Neuronal stem cell (in vitro differentiated cells): ENCODE measurements at regions not wholly inside any gene's neighbourhood (a gene's known extent, or its start where the extent isn't known, plus 50 kb on each side); places are given as distances from the start of the nearest gene placed in this dataset.

Source experiments
- DNase-seq: peaks from one replicate; pipeline ENCODE4 v3.0.0-alpha.2; 2013; ENCODE audit warnings: low spot score
- H2AFZ ChIP-seq: one replicate; pipeline ENCODE4 v1.6.1; 2013; ENCODE audit warnings: mild to moderate bottlenecking, low read length, inconsistent platforms
- H2AK5ac ChIP-seq: 2 replicates; pipeline ENCODE4 v1.6.1; 2013; ENCODE audit warnings: low read depth, mild to moderate bottlenecking, inconsistent platforms, low read length, moderate library complexity, mixed read lengths
- H2BK120ac ChIP-seq: 2 replicates; pipeline ENCODE4 v1.6.1; 2013; ENCODE audit warnings: low read depth, mild to moderate bottlenecking, inconsistent platforms, low read length, moderate library complexity, mixed read lengths
- H2BK12ac ChIP-seq: one replicate; pipeline ENCODE4 v1.6.1; 2013; ENCODE audit warnings: low read length, inconsistent platforms
- H2BK15ac ChIP-seq: 2 replicates; pipeline ENCODE4 v1.6.1; 2013; ENCODE audit warnings: mild to moderate bottlenecking, low read length, inconsistent platforms, mixed read lengths
- H2BK5ac ChIP-seq: one replicate; pipeline ENCODE4 v1.6.1; 2013; ENCODE audit warnings: inconsistent platforms, mild to moderate bottlenecking, low read length, moderate library complexity
- H3K14ac ChIP-seq: one replicate; pipeline ENCODE4 v1.6.1; 2013; ENCODE audit warnings: low read length, inconsistent platforms
- H3K18ac ChIP-seq: 2 replicates; pipeline ENCODE4 v1.6.1; 2013; ENCODE audit warnings: low read length, inconsistent platforms
- H3K23ac ChIP-seq: 2 replicates; pipeline ENCODE4 v1.6.1; 2013; ENCODE audit warnings: low read depth, mild to moderate bottlenecking, mixed read lengths, low read length, inconsistent platforms; ENCODE audit not compliant: poor library complexity
- H3K27ac ChIP-seq: replicated peaks from 3 replicates; pipeline ENCODE4 v1.5.1; 2013; ENCODE audit warnings: low read length, inconsistent platforms
- H3K27me3 ChIP-seq, 3 experiments: 2 replicates each; pipeline ENCODE4 v1.6.1; 2013; ENCODE audit warnings: low read length in 3 of 3, mild to moderate bottlenecking in 2 of 3, inconsistent platforms in 1 of 3, low read depth in 1 of 3, mixed read lengths in 1 of 3, moderate library complexity in 1 of 3; ENCODE audit not compliant: control insufficient read depth in 3 of 3, insufficient read depth in 3 of 3
- H3K36me3 ChIP-seq, 2 donors: replicated peaks in 1 of 2; 2 replicates each; pipeline ENCODE4 v1.6.1; 2013; ENCODE audit warnings: low read length in 2 of 2; ENCODE audit not compliant: control insufficient read depth in 2 of 2, insufficient read depth in 2 of 2
- H3K4ac ChIP-seq: 2 replicates; pipeline ENCODE4 v1.6.1; 2013; ENCODE audit warnings: inconsistent platforms, mild to moderate bottlenecking, low read length, moderate library complexity
- H3K4me1 ChIP-seq, 2 donors: 1 replicate in 1 of 2; 2 replicates in 1 of 2; pipeline ENCODE4 v1.6.1; 2013; ENCODE audit warnings: low read length in 2 of 2, low read depth in 1 of 2; ENCODE audit not compliant: control insufficient read depth in 2 of 2, insufficient read depth in 1 of 2
- H3K4me2 ChIP-seq: one replicate; pipeline ENCODE4 v1.6.1; 2013; ENCODE audit warnings: mild to moderate bottlenecking, low read length, inconsistent platforms; ENCODE audit not compliant: insufficient read depth, poor library complexity, severe bottlenecking
- H3K4me3 ChIP-seq, 2 donors: 2 replicates each; pipeline ENCODE4 v1.5.1; 2013; ENCODE audit warnings: low read length in 2 of 2, mild to moderate bottlenecking in 2 of 2, inconsistent platforms in 1 of 2, moderate library complexity in 1 of 2
- H3K79me1 ChIP-seq: one replicate; pipeline ENCODE4 v1.6.1; 2013; ENCODE audit warnings: low read depth, mild to moderate bottlenecking, inconsistent platforms, low read length, moderate library complexity
- H3K9ac ChIP-seq: one replicate; pipeline ENCODE4 v1.6.1; 2013; ENCODE audit warnings: mild to moderate bottlenecking, low read depth, low read length, inconsistent platforms; ENCODE audit not compliant: poor library complexity
- H3K9me3 ChIP-seq, 2 donors: replicated peaks in 1 of 2; 2 replicates each; pipeline versions ENCODE3 to v1.6.1; 2013; ENCODE audit warnings: low read length in 2 of 2, mild to moderate bottlenecking in 2 of 2, inconsistent platforms in 1 of 2, low read depth in 1 of 2, mixed read lengths in 1 of 2, moderate library complexity in 1 of 2; ENCODE audit not compliant: control insufficient read depth in 2 of 2, insufficient read depth in 1 of 2
- H4K8ac ChIP-seq: one replicate; pipeline ENCODE4 v1.6.1; 2013; ENCODE audit warnings: low read depth, mild to moderate bottlenecking, inconsistent platforms, low read length, moderate library complexity
- H4K91ac ChIP-seq: one replicate; pipeline ENCODE4 v1.6.1; 2013; ENCODE audit warnings: low read length, low read depth, mild to moderate bottlenecking, inconsistent platforms; ENCODE audit not compliant: poor library complexity
- WGBS, 2 donors: extraction: QIAGEN DNeasy Blood & Tissue Kit; methylation state at CpG; one replicate each; pipeline ENCODE4 v1.1.7; 2013; ENCODE audit warnings: missing lambda C conversion rate in 2 of 2, mixed read lengths in 1 of 2; ENCODE audit not compliant: insufficient read length in 2 of 2, insufficient replicate concordance in 1 of 2; ENCODE audit errors: extremely low coverage in 2 of 2; 5-methylcytosine and 5-hydroxymethylcytosine counted together

DNA sequence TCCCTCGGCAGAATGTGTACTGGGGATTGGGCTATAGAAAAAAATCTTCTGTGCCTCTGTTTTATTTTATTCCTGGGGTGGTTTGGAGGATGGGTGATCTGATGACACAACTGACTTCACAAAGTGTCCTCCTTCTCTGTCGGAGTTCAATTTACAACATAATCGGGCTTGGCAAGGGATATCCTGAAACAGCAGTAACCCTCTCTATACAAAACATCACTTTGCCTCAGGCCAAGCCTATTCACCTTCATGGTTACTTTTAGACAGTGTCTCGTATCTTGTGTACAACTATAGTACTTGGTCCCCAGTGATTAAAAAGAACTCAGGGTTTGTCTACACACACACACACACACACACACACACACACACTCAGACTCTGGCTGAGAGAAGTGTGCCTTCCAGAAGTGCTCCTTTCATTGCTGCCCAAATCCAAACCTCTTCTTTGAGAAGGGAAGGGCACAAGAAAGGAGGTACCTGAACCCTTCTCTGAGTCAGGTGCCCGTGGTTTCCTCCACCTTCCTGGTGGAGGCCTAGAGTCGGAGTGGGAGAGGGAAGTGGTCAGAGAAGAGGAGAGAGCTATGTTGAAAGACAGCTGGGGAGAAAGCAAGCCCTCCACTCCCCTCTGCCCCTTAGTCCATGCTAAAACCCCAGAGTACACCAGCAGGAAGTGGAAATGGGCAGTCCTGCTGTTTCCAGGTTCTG, 62.4 kb upstream of the POU2F1 start:
- no peak overlapping the region for H3K9ac ChIP-seq
- no peak overlapping the region for H2BK5ac ChIP-seq
- no peak overlapping the region for H3K4me3 ChIP-seq
- H3K18ac ChIP-seq = no peak overlapping the region
- peaks cover 9 to 10% of the 10 kb centered on the region in 2 donors for H3K4me1 ChIP-seq
- H2BK15ac ChIP-seq = no peak overlapping the region
- H3K14ac ChIP-seq = no peak overlapping the region
- H3K27me3 ChIP-seq = no peaks in the 10 kb centered on the region
- no peak overlapping the region for H3K23ac ChIP-seq
- H3K4ac ChIP-seq = no peak overlapping the region
- no peak overlapping the region for H2AFZ ChIP-seq
- no peak for DNase-seq
- H2BK12ac ChIP-seq = no peak overlapping the region
- no peak overlapping the region for H2AK5ac ChIP-seq
- no peak overlapping the region for H3K4me2 ChIP-seq
- peaks cover 0 to 10% of the 10 kb centered on the region in 2 donors for H3K9me3 ChIP-seq
- no peak overlapping the region for H4K91ac ChIP-seq
- H3K79me1 ChIP-seq = no peaks in the 10 kb centered on the region
- no CpG with 5 or more reads among the region's 6 CpGs for WGBS, 2 donors
- H3K36me3 ChIP-seq = no peaks in the 10 kb centered on the region
- no peak overlapping the region for H4K8ac ChIP-seq
- H2BK120ac ChIP-seq = no peak overlapping the region
- H3K27ac ChIP-seq = no peak overlapping the region

DNA sequence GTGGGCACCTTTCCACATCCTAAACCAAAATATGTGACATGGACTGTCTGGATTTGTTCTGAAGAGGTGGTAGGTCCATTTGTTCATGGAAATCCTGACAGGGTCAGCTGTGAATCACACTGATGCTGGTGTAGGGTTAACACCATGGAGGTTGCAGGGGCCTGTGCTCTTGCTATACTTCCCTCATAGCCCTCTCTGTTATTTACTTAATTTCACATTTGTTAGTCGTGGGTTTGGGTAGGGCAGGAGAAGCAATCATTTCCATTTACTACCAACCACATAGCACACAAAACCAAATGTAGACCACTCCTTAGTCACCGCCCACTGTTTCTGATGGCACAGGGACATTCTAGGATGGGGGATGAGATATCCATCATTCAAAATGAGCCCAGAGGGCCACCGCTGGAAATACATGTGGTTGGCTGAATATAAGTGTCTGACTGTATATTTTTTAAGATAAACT, 61.8 kb upstream of the POU2F1 start:
- no peak overlapping the region for H3K23ac ChIP-seq
- H2BK5ac ChIP-seq = no peak overlapping the region
- no peaks in the 10 kb centered on the region for H3K79me1 ChIP-seq
- H2BK12ac ChIP-seq = no peak overlapping the region
- H2AFZ ChIP-seq = no peak overlapping the region
- H4K91ac ChIP-seq = no peak overlapping the region
- no CpG with 5 or more reads among the region's 3 CpGs for WGBS, 2 donors
- H3K4ac ChIP-seq = no peak overlapping the region
- H3K4me2 ChIP-seq = no peak overlapping the region
- H2BK120ac ChIP-seq = no peak overlapping the region
- H2BK15ac ChIP-seq = no peak overlapping the region
- no peaks in the 10 kb centered on the region for H3K27me3 ChIP-seq
- H3K27ac ChIP-seq = no peak overlapping the region
- peaks cover 10 to 11% of the 10 kb centered on the region in 2 donors for H3K4me1 ChIP-seq
- H3K18ac ChIP-seq = no peak overlapping the region
- no peak overlapping the region for H2AK5ac ChIP-seq
- no peak overlapping the region for H4K8ac ChIP-seq
- H3K9me3 ChIP-seq = peaks cover 0 to 10% of the 10 kb centered on the region in 2 donors
- H3K9ac ChIP-seq = no peak overlapping the region
- H3K36me3 ChIP-seq = no peaks in the 10 kb centered on the region
- DNase-seq = no peak
- no peak overlapping the region for H3K14ac ChIP-seq
- no peak overlapping the region for H3K4me3 ChIP-seq

DNA sequence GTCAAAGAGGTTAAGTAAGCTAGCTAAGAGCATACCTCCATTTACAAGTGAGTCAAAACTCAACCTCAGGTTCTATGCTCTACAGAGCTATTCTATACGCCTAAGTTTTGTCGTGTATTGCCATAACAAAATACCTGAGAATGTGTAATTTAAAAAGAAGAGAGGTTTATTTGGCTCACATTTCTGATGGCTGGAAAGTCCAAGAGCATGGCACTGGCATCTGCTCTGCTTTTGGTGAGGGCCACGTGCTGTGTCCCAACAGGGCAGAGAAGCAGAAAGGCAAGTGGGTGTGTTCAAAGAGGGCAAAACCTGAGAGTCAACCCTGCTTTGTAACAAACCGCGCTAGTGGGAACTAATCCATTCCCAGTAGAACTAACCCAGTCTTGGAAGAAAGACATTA, 60.9 kb upstream of the POU2F1 start:
- peaks cover 0 to 10% of the 10 kb centered on the region in 2 donors for H3K9me3 ChIP-seq

DNA sequence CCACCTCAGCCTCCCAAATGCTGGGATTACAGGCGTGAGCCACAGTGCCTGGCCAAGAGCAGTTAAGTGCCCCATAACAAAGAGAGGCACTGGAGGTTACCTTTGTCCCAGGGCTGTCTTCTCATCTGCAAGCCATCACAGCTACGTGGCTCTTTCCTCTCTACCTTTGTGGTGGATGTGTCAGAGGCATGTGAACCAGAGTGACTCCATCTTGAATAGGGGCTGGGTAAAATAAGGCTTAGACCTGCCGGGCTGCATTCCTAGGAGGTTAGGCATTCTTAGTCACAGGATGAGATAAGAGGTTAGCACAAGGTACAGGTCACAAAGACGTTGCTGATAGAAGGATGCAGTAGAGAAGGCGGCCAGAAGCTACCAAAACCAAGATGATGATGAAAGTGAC, 59.4 kb upstream of the POU2F1 start:
- no peaks in the 10 kb centered on the region for H3K36me3 ChIP-seq
- H3K18ac ChIP-seq = no peak overlapping the region
- H2BK15ac ChIP-seq = no peak overlapping the region
- no peak overlapping the region for H2BK12ac ChIP-seq
- WGBS, 2 donors = no CpG with 5 or more reads among the region's 5 CpGs
- no peak overlapping the region for H2AFZ ChIP-seq
- H3K79me1 ChIP-seq = peaks cover 2% of the 10 kb centered on the region
- no peak overlapping the region for H3K23ac ChIP-seq
- DNase-seq = no peak
- H2AK5ac ChIP-seq = no peak overlapping the region
- peaks cover 0 to 10% of the 10 kb centered on the region in 2 donors for H3K9me3 ChIP-seq
- no peak overlapping the region for H2BK120ac ChIP-seq
- H3K4me2 ChIP-seq = no peak overlapping the region
- H3K4ac ChIP-seq = no peak overlapping the region
- no peak overlapping the region for H2BK5ac ChIP-seq
- no peak overlapping the region for H3K27ac ChIP-seq
- no peak overlapping the region for H3K14ac ChIP-seq
- H3K9ac ChIP-seq = no peak overlapping the region
- no peak overlapping the region for H4K91ac ChIP-seq
- no peaks in the 10 kb centered on the region for H3K27me3 ChIP-seq
- H3K4me1 ChIP-seq = peaks cover 16 to 19% of the 10 kb centered on the region in 2 donors
- no peak overlapping the region for H4K8ac ChIP-seq
- no peak overlapping the region for H3K4me3 ChIP-seq

More for the DNA sequence above, 60.9 kb upstream of the POU2F1 start:
- H3K23ac ChIP-seq = no peak overlapping the region
- no peak overlapping the region for H3K14ac ChIP-seq
- H2BK5ac ChIP-seq = no peak overlapping the region
- no peak overlapping the region for H3K4me2 ChIP-seq
- H3K18ac ChIP-seq = no peak overlapping the region
- no peak overlapping the region for H3K4ac ChIP-seq
- H3K79me1 ChIP-seq = peaks cover 2% of the 10 kb centered on the region
- WGBS, 2 donors = no CpG with 5 or more reads among the region's 5 CpGs
- DNase-seq = no peak
- H3K27me3 ChIP-seq = no peaks in the 10 kb centered on the region
- H2BK120ac ChIP-seq = no peak overlapping the region
- no peak overlapping the region for H3K27ac ChIP-seq
- H3K4me3 ChIP-seq = no peak overlapping the region
- no peak overlapping the region for H2AK5ac ChIP-seq
- no peak overlapping the region for H2AFZ ChIP-seq
- H4K91ac ChIP-seq = no peak overlapping the region
- no peak overlapping the region for H2BK15ac ChIP-seq
- no peak overlapping the region for H4K8ac ChIP-seq
- H3K9ac ChIP-seq = no peak overlapping the region
- H3K36me3 ChIP-seq = no peaks in the 10 kb centered on the region
- no peak overlapping the region for H2BK12ac ChIP-seq
- H3K4me1 ChIP-seq = peaks cover 11 to 13% of the 10 kb centered on the region in 2 donors
